ENCODE measurements at regions not wholly inside any gene's neighbourhood (a gene's known extent, or its start where the extent isn't known, plus 50 kb on each side); places are given as distances from the start of the nearest gene placed in this dataset.

DNA sequence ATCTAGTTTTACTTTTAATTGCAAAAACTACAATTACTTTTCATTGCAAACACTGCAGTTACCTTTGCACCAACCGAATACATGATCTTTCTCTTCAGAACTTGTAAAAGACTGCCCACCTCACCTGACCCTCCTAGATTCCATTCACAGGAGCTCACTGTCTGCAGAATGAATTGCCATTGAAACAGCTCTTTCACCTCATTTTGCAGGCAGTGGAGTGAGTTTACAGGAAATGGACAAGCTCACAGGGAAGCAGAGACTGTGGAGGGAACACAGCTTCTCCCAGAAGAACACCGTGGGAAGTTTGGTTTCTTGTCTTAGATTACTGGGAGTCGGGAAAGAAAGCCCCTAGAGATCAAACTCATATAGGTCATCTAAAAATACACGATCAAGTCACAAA is 439.7 kb upstream of the RBFOX1 start:
- no peak for DNase-seq (ENCODE audit: low spot score)
- intact Hi-C loops (cut with DNase I) = no loop called here

DNA sequence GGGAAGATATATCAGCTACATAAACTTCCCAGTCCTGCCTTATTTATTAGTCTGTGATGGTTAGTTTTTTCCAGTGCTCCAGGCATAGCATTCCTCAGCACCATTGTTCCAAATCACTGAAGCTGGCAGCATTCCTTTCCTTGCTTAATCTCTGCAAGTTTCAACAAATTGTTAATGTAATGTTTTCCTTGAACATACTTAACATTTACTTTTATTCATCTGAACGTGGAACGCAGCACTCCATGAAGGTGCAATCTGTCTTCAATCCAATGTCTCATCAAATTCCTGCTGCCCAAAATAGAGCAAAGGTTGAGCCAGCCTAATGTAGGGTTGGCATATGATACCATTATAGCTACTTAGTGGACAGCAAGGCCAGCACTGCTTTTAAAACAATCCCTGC is 441.1 kb upstream of the RBFOX1 start:
- intact Hi-C loops (cut with DNase I) = no loop called here
- DNase-seq (ENCODE audit: low spot score) = no peak

DNA sequence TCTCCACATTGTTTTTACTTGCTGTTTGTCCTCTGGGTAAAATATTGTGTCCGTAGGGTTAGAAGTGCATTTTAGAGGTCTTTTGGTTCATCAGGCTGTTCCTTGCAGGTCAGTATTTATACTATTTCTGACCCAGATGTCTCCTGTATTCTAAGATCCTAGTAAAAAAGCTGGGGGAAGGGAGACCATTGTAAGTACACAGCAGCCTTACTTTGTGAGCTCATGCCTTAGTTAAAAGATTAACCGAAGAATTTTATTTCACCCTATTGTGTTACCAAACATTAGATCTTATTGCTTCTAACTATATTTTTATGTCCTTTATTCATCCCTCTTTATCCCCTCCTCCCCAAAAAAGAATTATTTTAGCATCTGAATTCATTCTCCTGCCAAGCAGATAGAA is 444.1 kb upstream of the RBFOX1 start:
- no peak for DNase-seq (ENCODE audit: low spot score)

DNA sequence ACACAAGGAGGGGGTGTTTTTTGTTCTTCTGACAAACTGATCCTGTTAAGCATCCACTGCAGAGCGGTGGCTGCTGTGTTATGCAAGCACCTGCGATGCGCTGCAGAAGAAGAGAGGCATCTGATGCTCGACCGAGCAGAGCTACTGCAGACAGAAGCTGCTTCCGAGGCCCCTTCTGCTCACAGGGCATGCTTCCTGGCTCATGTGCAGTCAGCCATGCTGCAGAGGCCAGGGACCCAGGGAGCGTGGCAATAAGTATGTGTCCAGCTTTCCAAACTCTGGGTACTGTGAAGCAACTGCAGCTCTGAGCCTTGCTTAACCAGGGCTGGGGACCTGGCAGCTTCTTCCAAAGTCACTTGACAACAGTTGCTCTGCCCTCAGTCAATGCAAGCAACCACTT is 448.6 kb upstream of the RBFOX1 start:
- no peak for DNase-seq (ENCODE audit: low spot score)

More for the DNA sequence above, 444.1 kb upstream of the RBFOX1 start:
- intact Hi-C loops (cut with DNase I) = no loop called here

DNA sequence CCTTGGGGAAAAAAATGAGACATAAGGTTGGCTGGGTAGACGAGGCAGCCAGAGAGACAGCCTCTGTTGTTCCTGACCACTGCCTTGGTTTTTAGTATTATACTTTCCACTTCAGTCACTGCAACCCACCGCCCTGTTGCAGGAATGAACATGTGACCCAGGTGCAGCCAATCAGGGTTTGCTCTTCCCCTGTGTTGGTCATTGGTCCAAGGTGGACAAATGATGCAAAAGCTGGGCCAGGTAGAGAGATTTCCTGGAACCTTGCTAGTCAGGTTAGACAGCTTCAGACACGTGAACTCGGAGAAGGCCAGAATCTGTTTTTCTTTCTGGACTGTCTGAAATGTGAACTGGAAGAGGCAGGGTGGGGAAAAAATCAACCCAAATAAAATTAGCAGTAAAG is 452.4 kb upstream of the RBFOX1 start:
- no peak for DNase-seq (ENCODE audit: low spot score)
- intact Hi-C loops (cut with DNase I) = no loop called here

More for the DNA sequence above, 448.6 kb upstream of the RBFOX1 start:
- intact Hi-C loops (cut with DNase I) = no loop called here

DNA sequence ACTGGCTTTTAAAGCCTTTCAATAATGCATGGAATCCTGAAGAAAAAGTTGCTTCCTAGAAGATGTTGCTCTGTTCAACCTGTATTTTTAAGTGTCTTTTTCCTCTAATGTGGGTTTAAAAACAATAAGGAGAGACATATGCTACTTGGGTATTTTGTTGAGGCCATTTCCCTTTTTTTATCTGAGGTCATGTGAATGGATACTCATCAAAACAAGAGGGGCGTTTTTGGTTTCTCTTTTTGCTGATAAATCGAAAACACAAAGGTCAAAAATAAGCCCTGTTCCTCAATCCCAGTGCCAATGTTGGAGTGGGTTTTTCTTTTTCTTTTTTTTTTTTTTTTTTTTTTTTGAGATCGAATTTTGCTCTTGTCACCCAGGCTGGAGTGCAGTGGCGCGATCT is 468.0 kb upstream of the RBFOX1 start:
- no peak for DNase-seq (ENCODE audit: low spot score)
- intact Hi-C loops (cut with DNase I) = no loop called here

DNA sequence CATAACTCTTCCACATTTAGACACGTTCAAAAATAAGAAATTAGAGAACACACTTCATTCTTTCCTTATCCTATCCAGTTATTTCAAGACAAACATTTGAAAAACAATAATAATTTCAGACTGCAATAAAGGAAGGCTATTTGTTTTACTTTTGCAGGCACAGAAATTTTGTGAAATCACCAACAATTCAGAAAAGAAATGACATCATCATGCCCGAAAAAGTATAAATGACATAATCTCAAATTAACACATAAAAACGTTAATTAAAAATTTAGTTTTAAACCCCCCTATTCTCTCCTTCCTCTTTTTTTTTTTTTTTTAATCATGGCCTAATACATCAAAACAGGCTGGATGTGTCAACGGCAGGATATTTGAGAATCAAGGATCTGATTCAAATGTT is 468.4 kb upstream of the RBFOX1 start:
- no peak for DNase-seq (ENCODE audit: low spot score)
- intact Hi-C loops (cut with DNase I) = no loop called here

DNA sequence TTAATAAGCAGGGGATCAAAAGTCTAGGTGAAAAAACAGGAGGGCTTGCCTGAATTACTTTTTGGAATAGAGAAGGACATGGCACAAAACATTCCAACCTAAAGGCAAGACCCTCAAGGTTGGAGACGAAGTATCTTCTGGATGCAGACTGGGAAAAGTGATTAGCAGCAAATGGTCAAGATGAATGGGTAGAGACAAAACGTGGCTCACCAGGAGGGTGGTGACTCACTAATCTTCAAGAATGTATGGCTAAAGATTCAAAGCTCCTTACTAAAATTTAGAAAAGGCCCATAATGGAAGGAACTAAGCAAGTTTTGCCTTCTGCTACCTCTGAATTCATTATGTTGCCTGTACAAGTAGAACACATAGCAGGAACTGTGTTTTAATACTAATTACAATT is 469.5 kb upstream of the RBFOX1 start:
- intact Hi-C loops (cut with DNase I) = no loop called here
- DNase-seq (ENCODE audit: low spot score) = no peak

DNA sequence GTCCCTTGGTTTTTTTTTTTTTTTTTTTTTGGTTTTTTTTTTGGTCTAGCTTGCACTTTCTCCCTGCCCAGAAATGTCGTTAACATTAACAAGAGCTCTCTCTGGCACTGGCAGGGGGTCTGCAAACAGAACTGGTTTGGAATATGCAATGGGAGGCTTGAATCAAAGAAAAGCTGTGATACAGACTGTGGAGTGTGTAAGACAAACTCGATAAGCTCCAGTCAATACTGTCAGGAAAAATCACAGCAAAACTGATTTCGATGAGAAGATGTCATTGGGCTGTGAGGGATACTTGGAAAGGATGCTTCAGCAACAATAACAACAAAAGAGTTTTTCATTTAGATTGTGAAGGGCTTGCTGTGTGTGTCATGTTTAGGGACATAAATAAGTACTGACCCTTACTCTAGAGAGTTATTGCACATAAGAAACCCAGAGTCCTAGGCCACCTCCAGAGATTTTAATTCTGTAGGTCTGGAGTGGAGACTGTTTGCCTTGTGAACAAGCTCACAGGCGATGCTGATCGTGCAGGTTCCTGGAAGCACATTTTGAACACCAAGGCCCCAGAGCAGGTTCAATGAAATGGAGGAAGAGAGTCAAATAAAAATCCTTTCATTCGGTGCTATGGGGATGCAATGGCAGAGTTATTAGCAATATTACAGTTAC is 470.7 kb upstream of the RBFOX1 start:
- intact Hi-C loops (cut with DNase I) = no loop called here

DNA sequence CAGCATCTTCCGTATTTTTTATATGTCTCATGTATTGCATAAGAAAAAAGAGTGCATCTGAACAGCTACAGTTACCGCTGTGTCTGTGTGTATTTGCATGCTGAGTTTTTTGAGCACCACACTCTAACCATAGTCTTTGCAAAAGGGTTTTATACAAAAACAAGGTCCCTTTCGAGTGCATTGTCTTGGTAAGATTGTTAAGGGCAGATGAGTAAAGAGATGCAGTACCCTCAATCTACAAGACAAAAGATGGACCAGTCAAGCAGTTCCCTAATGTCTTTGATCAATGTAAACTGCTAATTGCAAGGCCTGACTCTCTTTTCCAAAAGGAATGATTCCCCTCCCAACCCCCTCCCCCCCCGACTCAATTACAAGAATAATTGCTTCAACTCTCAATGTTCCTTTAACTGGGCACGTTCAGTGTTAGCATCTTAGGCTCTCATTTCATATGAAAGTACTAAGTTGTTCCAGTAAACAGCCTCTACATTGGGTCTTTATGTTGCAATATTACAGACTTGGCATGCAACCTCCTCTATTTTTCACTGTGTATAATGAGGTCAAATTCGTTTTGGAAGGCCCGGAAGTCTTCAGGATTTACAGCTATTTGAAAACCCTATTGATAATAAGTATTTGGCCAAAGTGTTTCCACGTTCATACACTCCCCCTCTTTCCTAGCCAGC is 471.4 kb upstream of the RBFOX1 start:
- no peak for DNase-seq (ENCODE audit: low spot score)
- intact Hi-C loops (cut with DNase I) = no loop called here

More for the DNA sequence above, 470.7 kb upstream of the RBFOX1 start:
- no peak for DNase-seq (ENCODE audit: low spot score)

DNA sequence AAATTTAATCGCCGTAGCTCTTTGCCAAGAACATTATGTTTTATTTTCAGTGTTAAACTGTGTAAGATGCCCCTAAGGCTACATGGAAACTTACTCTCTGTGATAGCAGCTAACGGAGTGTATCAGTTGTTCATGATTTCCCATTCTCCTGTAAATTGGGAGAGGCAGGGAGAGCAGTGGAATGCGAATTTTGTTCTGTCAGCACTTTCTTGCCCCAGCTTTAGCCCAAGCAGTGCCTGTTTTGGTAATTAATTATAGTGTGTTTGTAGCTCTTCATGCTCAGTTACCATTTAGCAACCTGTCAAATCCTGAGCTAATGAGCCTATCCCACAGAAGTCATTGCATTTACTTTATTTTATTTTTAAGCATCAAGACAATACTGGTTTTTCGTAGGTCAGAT is 475.1 kb upstream of the RBFOX1 start:
- no peak for DNase-seq (ENCODE audit: low spot score)
- intact Hi-C loops (cut with DNase I) = no loop called here

DNA sequence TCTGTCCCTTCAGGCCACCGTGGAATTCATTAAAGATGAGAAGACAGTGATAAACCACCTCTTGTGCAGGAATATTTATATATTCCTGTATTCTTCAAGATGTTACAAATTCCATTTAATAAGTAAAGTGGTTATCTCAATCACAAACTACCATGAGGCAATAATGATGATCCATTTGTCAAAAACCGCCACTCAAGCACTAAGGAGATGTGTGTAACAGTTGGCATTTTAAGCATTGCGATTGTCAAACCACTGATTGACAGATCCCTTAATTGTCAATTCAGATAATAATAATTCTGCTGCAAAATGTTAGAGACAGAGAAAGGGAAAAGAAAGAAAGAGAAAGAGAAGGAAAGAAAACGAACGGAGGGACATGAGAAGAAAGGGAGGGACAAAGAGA is 476.1 kb upstream of the RBFOX1 start:
- intact Hi-C loops (cut with DNase I) = no loop called here
- DNase-seq (ENCODE audit: low spot score) = no peak

DNA sequence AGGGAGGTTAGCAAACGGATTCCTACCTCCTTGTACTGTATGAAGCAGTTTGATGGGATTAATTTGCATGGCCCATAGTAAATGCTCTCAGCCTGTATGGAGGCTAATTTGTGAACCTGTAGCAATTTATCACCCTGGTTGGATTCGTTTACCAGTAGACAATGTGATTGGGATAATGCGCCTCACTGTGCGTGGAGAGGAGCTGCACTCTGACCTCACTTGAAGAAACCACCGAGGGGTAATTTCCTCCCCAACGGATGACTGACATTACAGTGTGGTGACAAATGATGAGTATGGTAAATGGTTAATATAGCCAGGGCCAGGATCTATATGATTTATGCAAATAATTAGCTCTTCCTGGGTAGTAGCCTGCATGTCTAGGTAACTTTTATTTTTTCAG is 479.1 kb upstream of the RBFOX1 start:
- intact Hi-C loops (cut with DNase I) = no loop called here
- no peak for DNase-seq (ENCODE audit: low spot score)

DNA sequence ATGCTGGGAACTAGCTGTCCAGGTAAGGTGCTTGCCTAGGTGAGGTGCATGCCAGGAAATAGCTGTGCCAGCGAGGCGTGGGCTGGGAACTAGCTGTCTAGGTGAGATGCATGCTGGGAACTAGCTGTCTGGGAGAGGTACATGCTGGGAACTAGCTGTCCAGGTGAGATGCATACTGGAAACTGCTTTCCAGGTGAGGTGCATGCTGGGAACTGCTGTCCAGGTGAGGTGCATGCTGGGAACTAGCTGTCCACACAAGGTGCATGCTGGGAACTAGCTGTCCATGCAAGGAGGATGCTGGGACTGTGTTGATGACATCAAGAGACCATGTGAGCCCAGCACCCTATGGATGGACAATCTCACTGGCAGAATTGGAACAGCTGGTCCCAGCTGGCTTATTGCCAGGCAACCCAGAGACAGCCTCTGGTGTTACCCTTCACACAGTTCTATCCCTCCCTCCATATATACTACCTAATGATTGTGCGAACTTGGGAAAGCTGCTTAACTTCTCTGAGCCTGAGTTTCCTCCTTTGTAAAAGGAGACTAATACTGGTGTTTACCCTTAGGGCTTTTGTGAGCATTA is 479.9 kb upstream of the RBFOX1 start:
- DNase-seq (ENCODE audit: low spot score) = no peak
- intact Hi-C loops (cut with DNase I) = no loop called here

DNA sequence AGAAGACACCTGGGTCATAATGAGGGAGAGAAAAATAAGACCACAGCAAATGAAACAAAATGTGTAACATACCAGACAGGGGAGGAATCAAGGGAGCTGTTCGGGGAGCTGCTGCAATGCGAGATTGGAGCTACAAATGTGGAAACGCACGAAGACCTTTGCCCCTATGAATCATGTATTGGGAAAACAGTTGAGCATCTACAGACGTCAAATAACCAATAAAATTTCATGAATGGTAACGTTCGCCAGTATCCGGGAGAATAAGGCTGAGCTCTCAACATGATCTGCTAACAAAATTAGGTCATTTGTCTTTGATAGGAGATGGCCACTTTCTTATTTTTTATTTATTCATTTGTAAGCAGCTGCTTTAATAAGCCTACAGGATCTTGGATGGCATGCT is 486.2 kb upstream of the RBFOX1 start:
- intact Hi-C loops (cut with DNase I) = no loop called here
- no peak for DNase-seq (ENCODE audit: low spot score)

DNA sequence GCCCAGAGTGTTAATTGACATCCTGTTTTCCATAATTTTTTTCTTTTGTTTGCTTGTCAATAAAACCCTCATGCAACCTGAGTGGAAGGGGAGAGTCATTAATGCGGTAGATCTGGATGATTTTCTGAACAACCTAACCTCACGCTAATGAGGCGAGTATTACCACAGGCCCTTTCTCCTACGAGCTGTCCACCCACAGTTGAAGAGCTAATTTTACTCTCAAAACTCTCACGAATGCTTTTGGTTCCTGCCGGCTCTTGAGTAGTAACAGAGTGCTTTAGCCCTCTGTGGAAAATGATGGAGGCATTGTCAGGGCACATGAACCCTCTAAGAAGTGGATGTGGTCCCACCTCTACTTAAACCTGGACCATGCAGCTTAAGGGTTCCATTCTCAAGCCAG is 491.3 kb upstream of the RBFOX1 start:
- intact Hi-C loops (cut with DNase I) = no loop called here
- no peak for DNase-seq (ENCODE audit: low spot score)

DNA sequence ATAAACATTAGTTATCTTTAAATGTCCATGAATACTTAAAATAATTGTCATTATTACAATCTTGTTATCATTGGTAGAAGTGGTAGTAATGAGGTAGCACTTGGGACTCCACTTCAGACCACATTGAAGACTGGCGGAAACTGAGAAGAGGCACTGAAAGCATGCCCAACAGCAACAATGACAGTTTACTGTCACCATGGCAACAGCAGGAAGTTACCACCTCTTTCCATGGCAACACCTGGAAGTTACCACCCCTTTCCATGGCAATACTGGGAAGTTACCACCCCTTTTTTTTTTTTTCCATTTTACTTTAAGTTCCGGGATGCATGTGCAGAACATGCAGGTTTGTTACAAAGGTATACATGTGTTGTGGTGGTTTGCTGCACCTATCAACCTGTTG is 494.9 kb upstream of the RBFOX1 start:
- no peak for DNase-seq (ENCODE audit: low spot score)
- intact Hi-C loops (cut with DNase I) = no loop called here

DNA sequence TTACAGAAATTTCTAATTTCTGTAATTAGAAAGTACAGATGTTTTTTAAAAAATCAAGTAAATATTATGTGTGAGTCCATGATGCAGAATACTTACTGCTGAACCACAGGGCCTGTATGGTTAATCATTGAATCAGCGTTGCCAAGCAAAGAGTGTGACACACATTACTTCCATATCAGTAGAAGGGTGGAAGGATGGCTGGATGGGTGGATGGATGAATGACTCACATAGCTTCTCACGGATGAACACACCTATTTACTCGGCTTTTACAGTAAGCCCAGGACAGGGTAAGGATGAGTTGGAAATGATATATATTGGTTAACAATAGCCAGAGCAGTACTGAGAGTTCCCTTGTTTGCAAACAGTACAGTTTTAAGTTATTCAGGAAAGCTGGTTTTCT is 495.9 kb upstream of the RBFOX1 start:
- intact Hi-C loops (cut with DNase I) = no loop called here
- no peak for DNase-seq (ENCODE audit: low spot score)

DNA sequence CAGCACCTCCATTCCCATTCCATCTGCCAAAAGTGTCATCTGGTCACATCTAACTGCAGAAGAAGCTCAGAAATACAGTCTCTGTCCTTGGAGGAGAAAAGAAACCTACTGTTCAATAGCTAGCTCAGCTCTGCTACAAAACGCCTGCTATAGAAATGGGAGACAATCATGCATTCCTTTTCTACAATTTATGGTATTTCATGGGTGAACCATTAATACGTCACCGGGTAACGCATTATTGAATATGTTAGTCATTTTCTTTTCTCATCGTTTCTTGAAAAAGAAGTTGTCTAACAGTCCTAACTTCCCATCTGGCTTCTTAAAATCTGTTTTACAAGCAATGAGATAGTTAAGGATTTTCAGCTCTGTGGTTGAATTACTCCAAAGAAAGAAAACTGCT is 496.7 kb upstream of the RBFOX1 start:
- no peak for DNase-seq (ENCODE audit: low spot score)
- intact Hi-C loops (cut with DNase I) = no loop called here

DNA sequence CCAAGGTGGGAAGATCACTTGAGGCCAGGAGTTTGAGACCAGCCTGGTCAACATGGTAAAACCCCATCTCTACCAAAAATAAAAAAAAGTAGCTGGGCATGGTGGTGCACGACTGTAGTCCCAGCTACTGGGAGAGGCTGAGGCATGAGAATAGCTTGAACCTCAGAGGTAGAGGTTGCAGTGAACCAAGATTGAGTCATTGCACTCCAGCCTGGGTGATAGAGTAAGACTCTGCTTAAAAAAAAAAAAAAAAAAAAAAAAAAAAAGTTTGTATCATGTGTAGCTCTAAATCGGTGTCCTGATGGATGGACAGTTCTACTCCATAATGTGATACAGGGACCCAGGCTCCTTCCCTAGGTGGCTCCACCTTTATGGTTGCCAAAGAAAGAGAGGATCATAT is 497.1 kb upstream of the RBFOX1 start:
- intact Hi-C loops (cut with DNase I) = no loop called here
- no peak for DNase-seq (ENCODE audit: low spot score)

DNA sequence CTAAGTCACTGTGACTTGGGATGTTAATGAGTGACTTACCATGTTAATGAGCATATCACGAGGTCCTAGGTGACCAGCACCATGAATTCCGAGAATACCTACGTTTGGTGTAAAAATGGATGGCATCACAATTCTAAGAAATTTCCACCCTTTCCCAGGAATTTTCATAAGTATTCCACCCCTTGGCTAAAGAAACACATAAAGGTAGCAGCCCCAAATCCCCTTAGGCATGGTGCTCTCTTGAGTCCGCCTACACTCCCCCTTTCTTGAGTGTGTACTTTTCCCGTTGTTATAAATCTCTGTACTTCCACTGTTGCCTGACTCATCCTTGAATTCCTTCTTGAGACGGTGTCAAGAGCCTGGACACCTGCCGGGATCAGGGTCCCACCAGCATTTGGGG is 504.0 kb upstream of the RBFOX1 start:
- intact Hi-C loops (cut with DNase I) = no loop called here
- no peak for DNase-seq (ENCODE audit: low spot score)

Measured in posterior vena cava (tissue), 2 donors.